Vagina (tissue), 2 donors: ENCODE measurements at regions not wholly inside any gene's neighbourhood (a gene's known extent, or its start where the extent isn't known, plus 50 kb on each side); places are given as distances from the start of the nearest gene placed in this dataset.

Source experiments
- DNase-seq, 2 donors: peaks; one replicate each; pipeline ENCODE4 v3.0.0-alpha.2; 2017; ENCODE audit errors: extremely low spot score in 2 of 2
- H3K27ac ChIP-seq: fragments of 200-600 bp; sonication (generic); one replicate; pipeline ENCODE4 v1.5.1; 2019
- H3K27me3 ChIP-seq: fragments of 200-600 bp; sonication (generic); one replicate; pipeline ENCODE4 v1.5.1; 2019
- H3K36me3 ChIP-seq, 2 donors: fragments of 200-600 bp; sonication (generic); one replicate each; pipeline ENCODE4 v1.5.1; 2017 to 2019
- H3K4me1 ChIP-seq: fragments of 200-600 bp; sonication (generic); one replicate; pipeline ENCODE4 v1.5.1; 2019
- H3K4me3 ChIP-seq, 2 donors: fragments of 200-600 bp; sonication (generic); 1 replicate in 1 of 2; 2 replicates in 1 of 2; pipeline ENCODE4 v1.5.1; 2016 to 2019
- H3K9me3 ChIP-seq: fragments of 200-600 bp; sonication (generic); one replicate; pipeline ENCODE4 v1.5.1; 2019
- POLR2A ChIP-seq, 2 donors: fragments of 450-650 bp; IDR thresholded peaks; one replicate each; pipeline ENCODE4 v1.6.1; 2017; ENCODE audit warnings: antibody characterized with exemption in 2 of 2, mild to moderate bottlenecking in 2 of 2, moderate library complexity in 2 of 2
- POLR2AphosphoS5 ChIP-seq, 2 donors: sonication (generic); formaldehyde crosslinking; IDR thresholded peaks; one replicate each; pipeline ENCODE4 v1.9.0; 2017; ENCODE audit warnings: antibody characterized with exemption in 2 of 2, mild to moderate bottlenecking in 2 of 2, low read depth in 1 of 2; ENCODE audit not compliant: insufficient read depth in 1 of 2
- intact Hi-C: fragments of 100-400 bp; cut with DNase I; formaldehyde crosslinking; loops from one replicate; pipeline ENCODE4 v1.15.1; 2023
- TF ChIP-seq, protein P1 (sequence below), 3 experiments: fragments of 450-650 bp in 2 of 3; fragments of 200-600 bp in 1 of 3; sonication (generic) in 1 of 3; IDR thresholded peaks; one replicate each; pipeline ENCODE4 v1.5.1; 2017 to 2019; ENCODE audit warnings: antibody characterized with exemption in 3 of 3, mild to moderate bottlenecking in 2 of 3, moderate library complexity in 2 of 3

DNA sequence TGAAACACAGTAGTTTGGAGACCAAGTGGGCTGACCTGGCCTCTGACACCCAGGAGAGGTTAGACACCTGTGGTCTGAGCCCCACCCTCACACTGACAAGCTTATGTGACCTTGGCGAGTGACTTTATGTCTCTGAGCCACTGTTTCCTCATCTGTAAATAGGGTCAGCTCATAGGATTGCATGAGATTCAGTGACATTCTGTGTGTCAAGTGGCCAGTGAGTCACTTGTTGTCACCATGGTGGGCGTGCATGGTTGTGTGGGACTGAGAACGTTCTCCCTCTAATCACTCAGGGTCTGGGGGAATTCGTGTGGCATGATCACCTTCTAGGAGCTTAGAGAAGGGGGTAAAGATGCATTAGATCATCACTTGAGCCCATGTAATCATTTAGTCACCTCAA, 146.4 kb downstream of the PHETA1 start:
- no peak overlapping the region for H3K27ac ChIP-seq
- no peaks in the 10 kb centered on the region for H3K27me3 ChIP-seq
- no peaks in the 10 kb centered on the region for H3K4me1 ChIP-seq
- no peak overlapping the region for H3K4me3 ChIP-seq
- TF ChIP-seq, protein P1, sequence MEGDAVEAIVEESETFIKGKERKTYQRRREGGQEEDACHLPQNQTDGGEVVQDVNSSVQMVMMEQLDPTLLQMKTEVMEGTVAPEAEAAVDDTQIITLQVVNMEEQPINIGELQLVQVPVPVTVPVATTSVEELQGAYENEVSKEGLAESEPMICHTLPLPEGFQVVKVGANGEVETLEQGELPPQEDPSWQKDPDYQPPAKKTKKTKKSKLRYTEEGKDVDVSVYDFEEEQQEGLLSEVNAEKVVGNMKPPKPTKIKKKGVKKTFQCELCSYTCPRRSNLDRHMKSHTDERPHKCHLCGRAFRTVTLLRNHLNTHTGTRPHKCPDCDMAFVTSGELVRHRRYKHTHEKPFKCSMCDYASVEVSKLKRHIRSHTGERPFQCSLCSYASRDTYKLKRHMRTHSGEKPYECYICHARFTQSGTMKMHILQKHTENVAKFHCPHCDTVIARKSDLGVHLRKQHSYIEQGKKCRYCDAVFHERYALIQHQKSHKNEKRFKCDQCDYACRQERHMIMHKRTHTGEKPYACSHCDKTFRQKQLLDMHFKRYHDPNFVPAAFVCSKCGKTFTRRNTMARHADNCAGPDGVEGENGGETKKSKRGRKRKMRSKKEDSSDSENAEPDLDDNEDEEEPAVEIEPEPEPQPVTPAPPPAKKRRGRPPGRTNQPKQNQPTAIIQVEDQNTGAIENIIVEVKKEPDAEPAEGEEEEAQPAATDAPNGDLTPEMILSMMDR (IDR thresholded peaks at IDR 0.05): no peak
- TF ChIP-seq POLR2AphosphoS5 (IDR thresholded peaks at IDR 0.05; ENCODE audit: insufficient read depth in 1 of 2, low read depth in 1 of 2) (no peak), POLR2A (IDR thresholded peaks at IDR 0.05) (no peak)
- no peak for DNase-seq
- H3K36me3 ChIP-seq: no peaks in the 10 kb centered on the region
- intact Hi-C loops: no loop called here
- no peaks in the 10 kb centered on the region for H3K9me3 ChIP-seq

DNA sequence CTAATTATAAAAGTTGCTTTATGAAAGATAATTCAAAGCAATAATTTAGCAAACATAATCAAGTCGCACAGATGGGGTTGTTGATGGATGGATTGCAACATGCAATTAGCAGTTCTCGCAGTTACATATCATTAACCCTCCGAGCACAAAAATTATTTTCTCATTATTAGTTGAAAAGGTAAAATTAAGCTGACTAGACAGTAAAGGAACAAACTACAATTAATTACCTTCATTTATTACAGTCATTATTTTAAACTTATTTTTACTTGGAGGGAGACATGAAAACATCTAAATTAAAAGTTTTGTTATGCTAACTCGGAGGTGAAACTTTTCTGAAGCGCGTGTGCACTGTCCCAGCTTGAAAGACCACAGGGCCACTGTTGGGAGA, 146.9 kb downstream of the PHETA1 start:
- H3K36me3 ChIP-seq: no peaks in the 10 kb centered on the region
- H3K4me1 ChIP-seq: no peaks in the 10 kb centered on the region
- H3K4me3 ChIP-seq: no peak overlapping the region
- H3K27me3 ChIP-seq: no peaks in the 10 kb centered on the region
- intact Hi-C loops: no loop called here
- no peak overlapping the region for H3K27ac ChIP-seq
- no peaks in the 10 kb centered on the region for H3K9me3 ChIP-seq
- TF ChIP-seq POLR2A (IDR thresholded peaks at IDR 0.05) (no peak), POLR2AphosphoS5 (IDR thresholded peaks at IDR 0.05; ENCODE audit: insufficient read depth in 1 of 2, low read depth in 1 of 2) (no peak)
- TF ChIP-seq, protein P1 (IDR thresholded peaks at IDR 0.05): no peak
- no peak for DNase-seq

DNA sequence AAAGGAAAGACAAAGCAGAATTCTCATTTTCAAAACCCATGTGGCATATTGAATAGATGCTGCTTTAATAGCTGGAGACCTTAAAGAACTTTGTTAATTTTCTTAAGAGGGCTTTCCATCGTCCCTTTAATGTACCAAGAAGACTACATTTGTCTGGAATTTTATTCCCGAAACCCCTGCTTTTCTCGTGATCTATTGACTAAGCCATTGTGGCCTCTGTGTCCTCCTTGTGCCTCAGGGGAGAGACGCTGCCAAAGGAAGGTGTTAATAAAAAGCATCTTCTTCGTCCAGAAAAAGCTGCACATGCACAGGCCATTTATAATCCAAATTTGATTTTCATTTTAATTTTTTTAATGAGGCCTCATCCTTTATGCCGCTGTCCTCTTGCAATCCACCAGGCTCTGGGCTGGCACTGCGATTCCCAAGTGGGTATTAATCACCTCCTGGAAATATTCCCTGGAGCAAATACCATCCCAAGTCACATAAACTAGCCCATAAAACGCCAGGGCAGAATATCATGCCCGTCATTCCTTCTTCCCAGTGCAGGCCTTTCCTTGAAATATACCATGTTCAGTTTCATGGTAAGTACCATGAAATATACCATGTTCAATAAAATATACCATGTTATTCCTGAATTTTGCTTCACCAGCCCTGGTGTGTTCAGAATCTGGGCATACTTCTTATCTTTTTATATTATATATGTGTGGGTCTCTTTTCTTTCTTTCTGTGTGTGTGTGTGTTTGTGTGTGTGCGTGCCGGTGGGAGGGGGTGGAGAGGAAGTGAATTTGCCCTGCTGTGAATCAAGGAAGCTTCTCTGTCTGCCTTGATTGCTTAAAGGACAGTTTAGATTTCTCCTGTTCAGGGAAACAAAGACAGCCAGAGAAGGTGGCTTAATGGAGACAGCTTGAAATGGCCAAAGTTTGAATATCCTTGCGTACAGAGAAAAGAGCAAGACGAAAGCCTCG, 147.6 kb downstream of the PHETA1 start:
- H3K4me1 ChIP-seq: no peaks in the 10 kb centered on the region
- H3K27ac ChIP-seq: no peak overlapping the region
- no peaks in the 10 kb centered on the region for H3K9me3 ChIP-seq
- intact Hi-C loops: no loop called here
- no peaks in the 10 kb centered on the region for H3K27me3 ChIP-seq
- no peak for DNase-seq
- H3K36me3 ChIP-seq: no peaks in the 10 kb centered on the region
- H3K4me3 ChIP-seq: no peak overlapping the region
- no peak for TF ChIP-seq POLR2A (IDR thresholded peaks at IDR 0.05)

DNA sequence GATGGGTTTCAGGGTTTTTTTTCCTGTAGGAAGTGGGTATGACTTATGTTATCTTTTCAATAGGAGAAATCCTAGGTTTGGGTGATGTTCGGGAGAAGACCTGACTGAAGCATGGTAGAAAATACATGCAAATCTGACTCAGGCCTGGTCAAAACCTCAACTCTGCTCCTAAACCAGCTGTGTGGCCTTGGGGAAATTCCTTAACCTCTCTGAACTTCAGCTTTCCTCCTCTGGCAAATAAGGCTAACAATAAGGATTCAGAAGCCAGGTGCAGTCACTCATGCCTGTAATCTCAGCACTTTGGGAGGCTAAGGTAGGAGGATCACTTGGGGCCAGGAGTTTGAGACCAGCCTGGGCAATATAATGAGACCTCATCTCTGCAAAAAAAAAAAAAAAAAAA, 148.5 kb downstream of the PHETA1 start:
- TF ChIP-seq, protein P1 (IDR thresholded peaks at IDR 0.05): no peak
- TF ChIP-seq POLR2AphosphoS5 (IDR thresholded peaks at IDR 0.05; ENCODE audit: insufficient read depth in 1 of 2, low read depth in 1 of 2) (no peak), POLR2A (IDR thresholded peaks at IDR 0.05) (no peak)
- no peaks in the 10 kb centered on the region for H3K27me3 ChIP-seq
- H3K4me1 ChIP-seq: no peaks in the 10 kb centered on the region
- no peak overlapping the region for H3K4me3 ChIP-seq
- intact Hi-C loops: no loop called here
- H3K27ac ChIP-seq: no peak overlapping the region
- H3K9me3 ChIP-seq: no peaks in the 10 kb centered on the region
- no peaks in the 10 kb centered on the region for H3K36me3 ChIP-seq
- no peak for DNase-seq

DNA sequence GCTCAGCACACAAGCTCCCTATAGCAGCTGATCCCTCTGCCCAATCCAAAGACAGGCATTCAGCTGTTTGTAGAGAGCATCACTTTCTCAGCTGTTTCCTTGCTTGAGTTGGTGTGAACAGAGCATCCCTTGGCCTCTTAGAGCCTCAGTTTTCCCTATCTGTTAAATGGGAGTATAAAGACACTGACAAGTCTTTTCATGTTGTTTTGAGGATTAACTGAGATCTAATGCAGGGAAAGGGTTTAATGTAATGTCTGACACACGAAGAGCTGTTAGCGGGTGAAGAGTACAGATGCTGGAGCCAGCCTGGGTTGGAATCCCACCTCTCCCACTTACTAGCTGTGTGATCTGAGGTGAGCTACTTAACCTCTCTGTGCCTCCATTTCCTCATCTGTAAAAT, 149.5 kb downstream of the PHETA1 start:
- no peak for DNase-seq
- Histone ChIP-seq H3K4me1 (no peaks in the 10 kb centered on the region), H3K9me3 (no peaks in the 10 kb centered on the region), H3K4me3 (no peak overlapping the region), H3K27ac (no peak overlapping the region), H3K27me3 (no peaks in the 10 kb centered on the region), H3K36me3 (no peaks in the 10 kb centered on the region)
- TF ChIP-seq, protein P1 (IDR thresholded peaks at IDR 0.05): no peak
- TF ChIP-seq POLR2AphosphoS5 (IDR thresholded peaks at IDR 0.05; ENCODE audit: insufficient read depth in 1 of 2, low read depth in 1 of 2) (no peak), POLR2A (IDR thresholded peaks at IDR 0.05) (no peak)
- intact Hi-C loops: no loop called here
